GM21529 (cell line): ENCODE measurements at regions not wholly inside any gene's neighbourhood (a gene's known extent, or its start where the extent isn't known, plus 50 kb on each side); places are given as distances from the start of the nearest gene placed in this dataset.
A peak's percentile ranks its signal among the peaks of the same experiment; 100 is the strongest.

ENCODE experiments used
- ATAC-seq: cut with Tn5 transposase; IDR thresholded peaks from one replicate; pipeline ENCODE4 v1.9.1; 2021; ENCODE audit not compliant: unreplicated experiment

GRCh38 chr7:118076564-118076963 is 107.4 kb upstream of the LSM8 start:
- ATAC-seq, result no peak

- no peak for ATAC-seq
Measured at GRCh38 chr7:118078015-118078414, 105.9 kb upstream of the LSM8 start.

GRCh38 chr7:118079369-118079768 is 104.6 kb upstream of the LSM8 start:
- no peak for ATAC-seq

- ATAC-seq, result peak; percentile 98
Measured at GRCh38 chr7:118080947-118081346, 103.0 kb upstream of the LSM8 start.

- ATAC-seq, result no peak
Measured at GRCh38 chr7:118082506-118082905, 101.5 kb upstream of the LSM8 start.

- no peak for ATAC-seq
Measured at GRCh38 chr7:118085000-118085399, 99.0 kb upstream of the LSM8 start.

GRCh38 chr7:118087126-118087525 is 96.8 kb upstream of the LSM8 start:
- no peak for ATAC-seq

- ATAC-seq, result no peak
Measured at GRCh38 chr7:118094044-118094443, 89.9 kb upstream of the LSM8 start.

GRCh38 chr7:118104812-118105441 is 79.0 kb upstream of the LSM8 start:
- ATAC-seq, result peak; percentile 64

GRCh38 chr7:118109607-118110006 is 74.4 kb upstream of the LSM8 start:
- ATAC-seq, result no peak

GRCh38 chr7:118110178-118110925 is 73.6 kb upstream of the LSM8 start:
- ATAC-seq, result no peak

- no peak for ATAC-seq
Measured at GRCh38 chr7:118111347-118111746, 72.6 kb upstream of the LSM8 start.

GRCh38 chr7:118114175-118114574 is 69.8 kb upstream of the LSM8 start:
- ATAC-seq, result no peak

GRCh38 chr7:118129041-118129795 is 54.7 kb upstream of the LSM8 start:
- peak; percentile 75 for ATAC-seq

GRCh38 chr7:118132764-118133163 is 51.2 kb upstream of the LSM8 start:
- ATAC-seq, result no peak
